HG03439 (cell line): ENCODE measurements at regions not wholly inside any gene's neighbourhood (a gene's known extent, or its start where the extent isn't known, plus 50 kb on each side); places are given as distances from the start of the nearest gene placed in this dataset.
"Not testable (repeated sequence)": the region's sequence is repeated elsewhere in the genome, so short reads cannot be mapped to it uniquely, and the experiment has no call there.

Experiments
- ATAC-seq: cut with Tn5 transposase; IDR thresholded peaks from one replicate; pipeline ENCODE4 v1.9.1; 2021; ENCODE audit warnings: mild to moderate bottlenecking, moderate library complexity; ENCODE audit not compliant: unreplicated experiment

DNA sequence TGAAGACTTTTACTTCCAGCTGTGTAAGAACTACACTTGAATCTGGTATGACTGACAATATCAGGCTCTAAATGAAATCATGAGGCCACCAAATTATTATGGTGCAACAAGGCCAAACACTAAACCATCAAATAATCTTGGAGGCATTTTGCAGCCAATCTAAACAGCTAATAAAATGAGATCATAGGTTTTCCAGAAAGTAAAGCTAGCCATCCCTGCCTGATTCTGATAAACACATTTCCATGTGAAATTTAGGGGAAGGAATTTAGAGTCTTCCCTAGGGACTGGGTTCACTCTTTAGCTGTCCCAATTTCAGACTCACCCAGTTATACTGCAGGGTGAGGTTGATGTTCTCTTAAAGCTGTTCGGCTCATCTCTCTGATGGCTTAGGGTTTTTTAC is 190.3 kb upstream of the TMEM196 start:
- no peak for ATAC-seq

DNA sequence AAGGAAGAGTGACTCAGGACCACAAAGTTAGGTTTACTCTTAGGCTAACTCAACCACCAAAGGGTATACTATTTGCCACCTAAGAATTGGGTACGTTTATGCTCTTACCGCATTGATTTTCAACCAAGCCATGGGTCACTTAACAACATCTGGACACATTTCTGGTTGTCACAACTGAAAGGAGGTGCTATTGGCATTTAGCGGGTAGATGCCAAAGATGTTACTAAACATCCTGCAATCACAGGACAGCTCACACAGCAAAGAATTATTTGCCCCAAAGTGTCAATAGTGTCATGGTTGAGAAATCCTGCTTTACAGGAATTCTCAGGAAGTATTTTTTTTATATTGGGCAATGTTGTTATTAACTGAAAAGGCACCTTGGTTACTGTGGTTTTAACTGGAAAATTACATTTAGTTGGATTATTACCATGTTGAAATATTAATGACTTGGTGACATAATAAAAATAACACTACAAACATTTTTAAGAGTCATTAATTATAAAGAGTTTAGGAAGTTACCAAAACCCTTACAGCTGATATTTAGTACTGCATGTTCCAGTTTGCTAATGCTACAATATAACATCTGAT is 185.0 kb upstream of the TMEM196 start:
- no peak for ATAC-seq

DNA sequence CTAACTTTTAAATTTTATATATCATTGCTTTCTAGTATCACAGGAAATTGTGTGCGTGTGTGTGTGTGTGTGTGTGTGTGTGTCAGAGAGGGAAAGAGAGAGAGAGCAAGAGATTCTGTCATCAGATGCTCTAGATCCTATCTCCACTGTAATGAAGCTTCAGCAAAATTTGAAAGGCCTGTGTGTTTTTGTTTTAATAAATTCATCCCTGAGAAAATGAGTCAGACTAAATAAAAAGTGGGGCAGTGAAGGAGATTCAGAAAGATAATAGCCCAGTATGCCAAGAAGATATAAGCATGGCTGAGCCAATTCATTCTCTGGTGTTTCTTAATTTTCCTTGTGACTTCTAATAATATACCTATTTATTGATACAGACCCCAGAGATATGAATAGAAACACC is 184.2 kb upstream of the TMEM196 start:
- no peak for ATAC-seq

DNA sequence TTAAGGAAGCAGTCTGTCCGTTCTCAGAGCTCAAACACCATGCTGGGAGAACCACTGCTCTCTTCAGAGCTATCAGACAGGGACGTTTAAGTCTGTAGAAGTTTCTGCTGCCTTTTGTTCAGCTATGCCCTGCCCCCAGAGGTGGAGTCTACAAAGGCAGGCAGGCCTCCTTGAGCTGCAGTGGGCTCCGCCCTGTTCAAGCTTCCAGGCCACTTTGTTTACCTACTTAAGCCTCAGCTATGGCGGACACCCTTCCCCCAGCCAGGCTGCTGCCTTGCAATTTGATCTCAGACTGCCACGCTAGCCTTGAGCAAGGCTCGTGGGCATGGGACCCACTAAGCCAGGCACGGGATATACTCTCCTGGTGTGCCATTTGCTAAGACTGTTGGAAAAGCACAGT is 180.7 kb upstream of the TMEM196 start:
- ATAC-seq = not testable (repeated sequence)

DNA sequence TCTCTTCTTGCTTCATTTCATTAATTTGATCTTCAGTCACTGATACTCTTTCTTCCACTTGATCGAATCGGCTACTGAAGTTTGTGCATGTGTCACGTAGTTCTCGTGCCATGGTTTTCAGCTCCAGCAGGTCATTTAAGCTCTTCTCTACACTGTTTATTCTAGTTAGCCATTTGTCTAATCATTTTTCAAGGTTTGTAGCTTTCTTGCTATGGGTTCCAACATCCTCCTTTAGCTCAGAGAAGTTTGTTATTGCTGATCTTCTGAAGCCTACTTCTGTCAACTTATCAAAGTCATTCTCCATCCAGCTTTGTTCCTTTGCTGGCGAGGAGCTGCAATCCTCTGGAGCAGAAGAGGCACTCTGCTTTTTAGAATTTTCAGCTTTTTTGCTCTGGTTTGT is 180.0 kb upstream of the TMEM196 start:
- ATAC-seq = not testable (repeated sequence)

DNA sequence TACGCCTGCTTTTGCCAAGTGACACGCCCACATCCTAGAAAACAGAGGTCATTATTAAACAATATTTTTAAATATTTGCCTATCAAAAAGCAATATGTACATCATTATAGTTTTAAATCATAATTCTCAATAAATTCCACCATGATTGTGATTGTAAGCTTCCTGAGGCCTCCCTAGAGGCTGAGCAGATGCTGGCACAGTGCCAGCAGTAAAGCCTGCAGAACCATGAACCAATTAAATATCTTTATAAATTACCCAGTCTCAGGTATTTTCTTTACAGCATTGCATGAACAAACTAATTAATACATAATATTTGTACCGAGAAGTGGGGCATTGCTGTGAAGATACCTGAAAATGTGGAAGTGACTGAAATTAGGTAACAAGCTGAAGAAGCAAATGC is 174.7 kb upstream of the TMEM196 start:
- ATAC-seq = no peak

DNA sequence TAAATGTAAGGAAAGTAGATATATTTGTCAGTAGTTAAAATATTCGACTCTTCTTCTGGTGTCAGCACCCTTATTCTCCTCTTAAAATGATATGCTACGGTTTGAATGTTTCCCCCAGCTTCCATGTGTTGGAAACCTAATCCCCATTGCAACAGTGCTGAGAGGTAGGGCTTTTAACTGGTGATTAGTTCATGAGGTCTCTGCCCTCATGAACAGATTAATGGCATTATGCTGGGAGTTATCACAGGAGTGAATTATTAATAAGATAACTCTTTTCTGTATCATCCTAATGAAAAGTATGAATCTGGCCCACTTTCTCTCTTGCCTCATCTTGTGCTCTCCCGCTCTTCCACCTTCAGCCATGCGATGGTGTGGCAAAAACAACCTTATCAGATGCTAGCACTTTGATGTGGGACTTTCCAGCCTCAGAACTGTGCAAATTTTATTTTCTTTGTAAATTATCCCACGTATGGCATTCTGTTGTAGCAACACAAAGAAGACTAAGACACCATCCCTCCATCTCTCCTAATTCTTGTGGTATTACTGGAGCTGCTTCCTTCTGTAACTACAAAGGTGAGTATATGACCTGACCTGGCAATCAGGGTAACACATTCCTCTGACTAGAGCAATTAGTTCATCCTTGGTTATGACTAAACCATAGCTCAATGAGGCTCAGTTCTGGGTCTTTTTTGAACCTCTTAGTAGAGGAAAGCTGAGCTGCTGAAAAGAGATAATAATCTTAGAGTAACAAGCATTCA is 171.1 kb upstream of the TMEM196 start:
- ATAC-seq = no peak

DNA sequence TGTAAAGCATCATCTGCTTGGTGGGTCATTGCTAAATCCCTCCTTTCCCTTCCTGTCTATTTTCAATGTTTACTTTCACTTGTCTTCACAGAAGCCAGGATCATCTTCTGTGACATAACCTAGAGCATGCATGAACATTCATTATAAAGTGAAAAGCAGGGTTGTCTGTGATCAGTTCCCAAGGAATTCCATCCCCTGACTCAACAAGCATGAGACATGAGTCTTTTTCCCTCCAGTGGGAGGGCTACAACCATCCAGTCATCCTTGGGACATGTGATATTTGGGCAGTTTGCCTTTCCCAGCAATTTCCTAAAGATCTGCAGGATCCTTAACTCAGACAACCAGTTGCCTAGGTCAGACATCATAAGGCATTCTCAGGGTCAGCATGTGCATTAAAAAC is 166.3 kb upstream of the TMEM196 start:
- ATAC-seq = no peak

DNA sequence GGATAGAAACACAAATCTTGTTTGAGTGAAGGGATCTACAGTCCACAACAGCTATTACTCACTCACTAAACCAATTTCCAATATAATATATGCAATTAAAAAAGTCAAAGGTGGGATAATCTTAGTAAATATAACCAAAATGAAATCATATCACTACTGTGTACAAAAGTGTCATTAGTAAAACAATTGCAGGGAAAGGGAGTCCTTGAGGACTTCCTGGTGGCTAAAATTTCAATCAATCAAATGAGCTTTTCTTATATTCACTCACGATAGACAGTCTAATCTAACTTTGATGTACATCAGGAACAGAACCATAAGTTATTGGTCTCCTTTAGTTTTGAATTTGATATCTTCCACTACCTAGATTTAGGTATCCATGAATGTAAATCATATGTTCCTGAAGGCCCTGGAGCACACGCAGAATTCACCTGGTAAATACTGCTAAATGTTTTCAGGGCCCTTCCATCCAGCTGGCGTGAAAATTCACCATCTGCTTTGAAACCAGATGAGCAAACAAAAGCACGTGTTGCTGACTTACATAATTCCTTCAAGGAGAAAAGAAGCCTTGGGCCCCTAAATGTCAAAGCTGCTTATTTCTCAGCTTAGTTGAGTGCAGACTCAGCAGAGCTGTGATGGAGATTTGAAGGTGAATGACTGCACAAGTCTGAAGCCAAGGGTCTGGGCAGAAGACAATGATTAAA is 159.3 kb upstream of the TMEM196 start:
- no peak for ATAC-seq

DNA sequence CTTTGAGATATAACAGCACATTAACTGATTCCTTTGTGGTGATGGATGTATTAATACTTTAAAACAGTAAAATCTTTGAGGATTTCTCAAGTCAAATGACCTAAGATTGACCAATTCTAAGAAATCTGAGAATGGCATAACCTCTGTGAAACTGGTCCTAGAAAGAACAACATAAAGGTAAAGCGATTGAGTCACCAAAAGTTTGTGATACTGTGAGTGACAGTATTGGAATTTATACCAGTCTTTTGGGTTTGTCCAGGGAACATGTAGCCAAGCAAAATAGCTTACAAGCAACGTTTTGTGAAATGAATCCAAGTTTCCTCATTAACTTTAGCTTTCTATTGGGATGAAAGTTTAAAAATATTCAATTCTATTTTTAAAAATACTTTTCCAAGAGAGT is 157.4 kb upstream of the TMEM196 start:
- no peak for ATAC-seq

DNA sequence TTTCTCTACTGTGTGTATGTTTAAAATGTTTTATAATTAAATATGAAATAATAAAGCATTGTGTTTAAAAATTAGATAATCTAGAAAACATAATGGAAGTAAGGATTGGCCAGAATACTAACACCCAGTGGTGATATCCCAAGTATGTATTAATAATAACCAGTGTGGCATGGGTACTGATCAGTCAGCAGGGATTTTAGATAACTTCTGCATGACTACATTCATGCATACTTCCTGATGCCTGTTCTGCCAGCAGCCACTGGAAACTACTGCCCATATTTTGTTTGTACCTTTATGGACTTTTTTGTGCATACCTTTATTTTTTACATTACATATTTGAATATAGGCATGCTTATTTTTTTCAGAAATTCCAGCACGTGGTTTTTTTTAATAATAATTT is 156.6 kb upstream of the TMEM196 start:
- no peak for ATAC-seq

DNA sequence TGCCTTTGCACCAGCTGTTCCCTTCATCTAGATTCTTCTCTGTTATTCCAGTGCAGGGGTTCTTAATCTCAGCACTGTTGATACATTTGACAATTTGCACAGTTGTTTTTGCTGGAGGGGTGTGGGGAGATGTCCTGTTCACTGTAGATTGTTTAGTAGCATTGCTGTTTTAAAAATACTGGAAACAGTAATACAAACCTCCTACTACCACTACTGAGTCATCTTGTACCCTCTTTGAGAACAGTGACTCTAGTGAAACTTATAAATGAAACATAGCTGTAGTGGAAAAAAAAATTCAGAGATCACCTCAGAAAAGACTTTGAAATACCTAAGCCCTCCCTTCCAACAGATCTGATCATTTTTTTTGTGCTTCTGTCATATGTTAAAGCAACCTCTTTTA is 154.8 kb upstream of the TMEM196 start:
- peak; percentile 90 for ATAC-seq

DNA sequence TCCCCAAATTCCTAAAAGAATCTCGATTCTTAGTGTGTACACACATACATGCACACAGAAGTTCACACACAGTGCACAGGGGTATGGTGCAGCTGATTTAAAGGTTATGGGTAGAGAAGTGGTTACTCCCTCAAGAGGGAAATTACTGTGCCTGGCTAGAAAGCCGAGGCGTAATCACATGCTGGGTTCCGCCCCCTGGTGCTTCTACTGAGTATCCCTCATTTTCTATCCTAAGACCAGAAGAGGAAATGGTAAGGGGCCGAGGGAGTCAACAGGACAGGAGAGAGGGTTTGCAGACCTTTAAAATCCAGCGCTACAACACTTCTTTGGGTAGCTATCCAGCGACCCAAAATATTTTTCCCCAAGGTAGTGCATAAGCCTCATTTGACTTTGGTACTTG is 147.3 kb upstream of the TMEM196 start:
- no peak for ATAC-seq

DNA sequence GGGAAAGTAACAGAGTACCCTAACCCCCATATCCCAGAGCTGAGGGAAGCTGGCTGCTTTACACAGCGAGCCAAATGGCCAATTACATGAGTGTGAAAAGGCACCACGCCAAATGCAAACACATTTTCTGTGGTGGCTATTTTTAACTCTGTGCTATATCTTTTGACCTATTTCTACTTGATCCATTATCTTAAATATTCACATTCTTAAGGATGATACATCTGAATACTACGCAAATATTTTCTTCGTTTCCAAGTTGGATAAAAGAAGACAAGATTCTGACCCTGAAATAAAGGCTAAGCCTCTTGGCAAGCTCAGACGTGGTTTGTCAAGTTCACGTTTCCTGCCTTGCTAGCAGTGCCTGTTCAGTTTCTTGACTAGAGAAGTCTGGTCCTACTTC is 146.7 kb upstream of the TMEM196 start:
- no peak for ATAC-seq

DNA sequence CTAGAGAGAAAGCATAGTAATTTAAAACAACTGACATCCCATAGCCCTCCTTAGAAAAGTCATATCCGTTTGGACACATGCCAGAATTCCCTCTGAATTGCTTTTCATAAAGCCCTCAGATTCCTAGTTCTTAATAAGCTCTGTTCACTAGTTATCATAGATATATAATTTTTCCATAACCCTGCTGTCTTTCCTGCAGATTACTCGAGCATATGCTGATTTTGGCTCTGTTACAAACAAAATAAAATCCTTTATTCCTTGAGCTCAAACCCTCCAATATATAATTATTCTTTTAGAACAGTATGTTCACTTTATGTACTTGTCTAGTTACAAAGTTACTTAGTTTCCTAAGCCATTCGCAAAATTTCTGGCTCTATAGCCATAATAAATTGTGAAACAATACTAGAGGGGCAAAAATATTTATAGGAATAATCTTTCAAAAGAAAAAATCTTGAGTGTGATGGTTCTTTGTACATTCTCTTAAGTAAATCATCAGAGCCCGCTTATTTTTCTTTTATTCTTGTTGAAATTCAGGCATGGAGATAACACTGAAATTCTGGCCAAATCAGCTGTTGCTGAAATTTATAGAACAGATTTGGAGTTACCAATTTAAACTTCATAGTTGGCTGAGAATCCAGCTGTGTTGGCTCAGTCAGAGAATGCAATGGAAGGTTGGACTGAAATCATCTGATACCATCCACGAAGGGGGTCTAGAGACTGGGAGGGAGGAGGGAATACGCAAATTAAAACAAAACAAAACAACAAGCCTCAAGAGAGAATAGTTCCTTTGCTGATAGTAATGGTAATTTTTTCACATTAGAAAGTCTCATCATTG is 146.1 kb upstream of the TMEM196 start:
- no peak for ATAC-seq

DNA sequence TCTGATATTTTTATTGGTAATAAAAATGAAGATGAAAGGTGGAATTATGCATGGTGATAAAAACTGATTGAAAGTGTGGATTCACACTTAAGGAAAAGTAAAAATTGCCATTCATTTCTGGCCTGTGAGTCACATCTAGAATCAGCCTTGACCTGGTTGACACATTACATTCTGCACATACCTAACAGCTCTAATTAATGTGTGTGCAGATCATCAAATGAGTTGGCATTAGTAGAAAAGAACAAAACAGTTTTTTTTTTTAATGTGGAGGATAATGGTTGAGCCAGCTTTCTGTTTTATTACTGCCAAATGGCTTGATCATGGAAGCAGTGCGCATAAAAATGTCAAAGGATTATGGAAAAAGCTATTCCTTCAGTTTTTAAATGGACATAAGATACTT is 142.6 kb upstream of the TMEM196 start:
- no peak for ATAC-seq

DNA sequence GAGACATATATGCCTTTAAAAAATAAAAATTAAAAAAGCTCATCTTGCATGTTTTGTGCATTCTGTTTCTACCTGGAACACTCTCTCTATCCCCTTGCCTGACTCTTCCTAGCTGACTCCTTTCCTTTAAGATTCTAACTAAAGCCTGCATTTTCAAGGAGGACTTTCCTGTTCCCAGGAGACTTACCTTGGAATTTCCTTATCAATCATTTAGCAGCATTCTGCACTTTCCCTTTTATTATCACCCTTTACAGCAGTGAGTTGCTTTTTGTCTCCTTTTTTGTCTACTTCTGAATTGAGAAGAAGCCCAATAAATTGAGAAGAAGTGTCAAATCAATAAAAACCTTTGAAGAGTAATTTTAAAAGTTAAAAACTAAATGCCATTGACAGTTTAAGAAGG is 142.2 kb upstream of the TMEM196 start:
- ATAC-seq = no peak

DNA sequence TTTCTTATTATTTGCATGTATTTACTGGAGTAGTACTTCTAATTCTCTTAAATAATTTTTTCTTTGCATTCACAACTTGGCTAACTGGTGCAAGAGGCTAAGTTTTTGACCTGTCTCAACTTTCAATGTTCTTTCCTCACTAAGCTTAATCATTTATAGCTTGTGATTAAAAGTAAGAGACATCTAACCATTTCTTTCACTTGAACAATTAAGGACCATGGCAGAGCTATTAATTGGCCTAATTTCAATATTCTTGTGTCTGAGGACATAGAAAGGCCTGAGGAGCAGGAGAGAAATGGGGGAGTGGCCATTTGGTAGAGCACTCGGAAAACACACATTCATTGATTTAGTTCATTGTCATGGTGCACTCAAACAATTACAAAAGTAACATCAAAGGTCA is 141.4 kb upstream of the TMEM196 start:
- no peak for ATAC-seq

DNA sequence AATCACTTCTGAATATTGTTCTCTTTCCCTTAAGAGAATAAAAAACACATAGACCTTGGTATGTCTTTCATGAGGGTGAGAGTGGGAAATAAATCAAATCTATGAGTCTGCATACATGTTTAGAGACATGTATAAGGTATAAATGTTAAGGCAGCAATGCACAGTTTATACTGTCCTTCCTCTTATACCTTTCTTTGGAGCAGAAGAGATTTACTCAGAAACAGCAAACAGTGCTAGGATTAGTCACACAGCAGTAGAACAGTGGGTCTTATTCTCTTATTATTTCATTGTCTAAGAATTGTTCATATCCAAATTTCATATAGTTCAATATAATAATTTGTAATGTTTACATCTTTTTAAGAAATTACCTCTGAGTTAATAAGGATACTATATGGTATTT is 126.7 kb upstream of the TMEM196 start:
- no peak for ATAC-seq

DNA sequence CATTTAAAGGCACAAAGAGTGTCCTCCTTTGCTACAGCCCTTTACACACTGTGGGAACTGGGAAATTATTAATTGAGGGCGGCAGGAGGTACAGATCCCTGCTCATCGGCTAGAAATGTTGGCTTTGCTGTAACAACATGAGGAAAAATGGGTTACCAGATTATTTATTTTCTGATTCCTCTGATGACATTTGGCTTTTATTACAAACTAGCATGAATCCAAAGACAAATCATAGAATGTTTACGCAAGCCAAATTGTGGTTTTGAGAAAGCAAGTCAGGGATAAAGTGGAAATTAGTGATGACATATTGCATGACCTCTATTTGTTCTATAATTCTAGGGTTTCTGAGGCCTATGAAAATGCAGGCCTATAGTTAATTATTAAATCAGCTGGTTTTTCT is 126.1 kb upstream of the TMEM196 start:
- no peak for ATAC-seq

DNA sequence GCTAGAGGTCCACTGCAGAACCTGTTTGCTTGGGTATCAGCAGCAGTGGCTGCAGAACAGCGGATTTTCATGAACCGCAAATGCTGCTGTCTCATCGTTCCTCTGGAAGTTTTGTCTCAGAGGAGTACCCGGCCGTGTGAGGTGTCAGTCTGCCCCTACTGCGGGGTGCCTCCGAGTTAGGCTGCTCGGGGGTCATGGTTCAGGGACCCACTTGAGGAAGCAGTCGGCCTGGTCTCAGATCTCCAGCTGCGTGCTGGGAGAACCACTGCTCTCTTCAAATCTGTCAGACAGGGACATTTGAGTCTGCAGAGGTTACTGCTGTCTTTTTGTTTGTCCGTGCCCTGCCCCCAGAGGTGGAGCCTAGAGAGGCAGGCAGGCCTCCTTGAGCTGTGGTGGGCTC is 109.5 kb upstream of the TMEM196 start:
- ATAC-seq = not testable (repeated sequence)
